NT2/D1 (cell line): ENCODE measurements at regions not wholly inside any gene's neighbourhood (a gene's known extent, or its start where the extent isn't known, plus 50 kb on each side); places are given as distances from the start of the nearest gene placed in this dataset.

Experiments
- DNase-seq: peaks from one replicate; pipeline ENCODE4 v3.0.0-alpha.2; 2011; ENCODE audit warnings: low read depth, low spot score
- H3K27me3 ChIP-seq: 2 replicates; pipeline ENCODE4 v1.6.0; 2011; ENCODE audit warnings: mild to moderate bottlenecking; ENCODE audit not compliant: insufficient read length, insufficient read depth
- H3K36me3 ChIP-seq: 2 replicates; pipeline ENCODE4 v1.6.1; 2011; ENCODE audit warnings: mild to moderate bottlenecking, low read length, mixed read lengths; ENCODE audit not compliant: insufficient read depth, insufficient read length
- H3K4me1 ChIP-seq: 2 replicates; pipeline ENCODE4 v1.5.1; 2011; ENCODE audit not compliant: insufficient read depth, insufficient read length
- H3K4me3 ChIP-seq: 2 replicates; pipeline ENCODE4 v1.5.1; 2011; ENCODE audit warnings: low read depth; ENCODE audit not compliant: insufficient read length
- H3K9ac ChIP-seq: 2 replicates; pipeline ENCODE4 v1.6.0; 2011; ENCODE audit warnings: low read depth; ENCODE audit not compliant: insufficient read length
- H3K9me3 ChIP-seq: 2 replicates; pipeline ENCODE4 v1.5.1; 2011; ENCODE audit warnings: mild to moderate bottlenecking, low read length; ENCODE audit not compliant: insufficient read depth
- SUZ12 ChIP-seq: IDR thresholded peaks from 2 replicates; pipeline ENCODE4 v1.6.1; 2011; ENCODE audit not compliant: insufficient read length, insufficient read depth; ENCODE audit errors: extremely low read depth
- YY1 ChIP-seq: IDR thresholded peaks from 2 replicates; pipeline ENCODE4 v1.6.1; 2011; ENCODE audit not compliant: insufficient read length, insufficient read depth
- ZNF274 ChIP-seq: IDR thresholded peaks from 2 replicates; pipeline ENCODE4 v1.6.1; 2011; ENCODE audit warnings: mild to moderate bottlenecking, low read depth, low read length

- no peaks in the 10 kb centered on the region for H3K36me3 ChIP-seq
- TF ChIP-seq SUZ12 (no peak), YY1 (no peak), ZNF274 (no peak)
- no peak overlapping the region for H3K4me3 ChIP-seq
- no peak overlapping the region for H3K9ac ChIP-seq
- no peaks in the 10 kb centered on the region for H3K27me3 ChIP-seq
- no peak for DNase-seq
- H3K4me1 ChIP-seq = peaks cover 12% of the 10 kb centered on the region
- no peaks in the 10 kb centered on the region for H3K9me3 ChIP-seq
These were observed 108.7 kb upstream of the UBL3 start for GRCh38 chr13:29959086-29959485.

DNA sequence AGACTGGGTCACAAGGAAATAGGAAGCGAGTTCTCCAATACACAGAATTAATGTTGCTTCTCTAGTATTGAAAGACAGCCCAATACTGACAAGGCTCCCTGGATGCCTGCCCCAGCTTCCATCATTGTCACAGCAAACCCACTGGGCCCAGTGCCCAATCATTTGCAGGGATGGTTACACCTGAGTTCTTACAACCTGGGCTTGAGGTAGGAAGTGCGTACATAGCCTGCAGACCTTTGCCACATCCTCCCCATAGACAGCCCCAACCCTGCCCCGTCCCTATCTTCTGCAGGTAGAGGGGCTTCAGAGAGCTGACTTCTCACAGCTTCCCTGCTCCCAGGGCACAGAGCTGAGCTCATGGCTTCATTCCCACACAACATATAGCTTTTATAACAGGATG, 108.1 kb upstream of the UBL3 start:
- no peak for TF ChIP-seq YY1
- H3K4me3 ChIP-seq = no peak overlapping the region
- H3K36me3 ChIP-seq = no peaks in the 10 kb centered on the region
- no peaks in the 10 kb centered on the region for H3K27me3 ChIP-seq
- no peaks in the 10 kb centered on the region for H3K9me3 ChIP-seq
- H3K4me1 ChIP-seq = peaks cover 12% of the 10 kb centered on the region
- H3K9ac ChIP-seq = no peak overlapping the region
- no peak for DNase-seq

DNA sequence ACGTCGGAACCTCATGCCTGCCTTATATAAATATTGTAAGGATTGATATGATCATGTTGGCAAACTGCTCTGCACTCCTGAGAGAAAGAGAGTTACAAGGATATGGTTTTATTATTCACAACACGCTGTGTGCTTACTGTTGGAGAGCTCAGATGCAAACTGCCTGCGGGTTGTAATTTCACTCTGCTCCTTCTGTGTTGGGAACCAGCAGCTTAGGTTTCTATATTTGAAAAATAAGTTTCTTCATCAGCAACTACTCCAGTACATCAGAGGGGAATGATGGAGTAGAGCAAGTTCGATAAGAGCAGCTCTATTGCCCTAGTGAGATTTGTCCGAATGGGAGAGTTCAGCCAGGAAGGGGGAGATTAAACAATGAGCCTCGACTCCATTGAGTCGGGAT, 106.9 kb upstream of the UBL3 start:
- TF ChIP-seq YY1 (no peak), SUZ12 (no peak), ZNF274 (no peak)
- no peak for DNase-seq

GRCh38 chr13:29956853-29957252, 106.4 kb upstream of the UBL3 start:
- H3K4me1 ChIP-seq = peaks cover 12% of the 10 kb centered on the region
- H3K36me3 ChIP-seq = no peaks in the 10 kb centered on the region
- H3K9ac ChIP-seq = no peak overlapping the region
- no peaks in the 10 kb centered on the region for H3K27me3 ChIP-seq
- TF ChIP-seq YY1 (no peak), SUZ12 (no peak), ZNF274 (no peak)
- H3K9me3 ChIP-seq = no peaks in the 10 kb centered on the region
- H3K4me3 ChIP-seq = no peak overlapping the region
- no peak for DNase-seq

More for the DNA sequence above, 106.9 kb upstream of the UBL3 start:
- H3K9me3 ChIP-seq = no peaks in the 10 kb centered on the region
- no peak overlapping the region for H3K9ac ChIP-seq
- no peak overlapping the region for H3K4me3 ChIP-seq
- H3K4me1 ChIP-seq = peaks cover 12% of the 10 kb centered on the region
- no peaks in the 10 kb centered on the region for H3K27me3 ChIP-seq
- no peaks in the 10 kb centered on the region for H3K36me3 ChIP-seq

DNA sequence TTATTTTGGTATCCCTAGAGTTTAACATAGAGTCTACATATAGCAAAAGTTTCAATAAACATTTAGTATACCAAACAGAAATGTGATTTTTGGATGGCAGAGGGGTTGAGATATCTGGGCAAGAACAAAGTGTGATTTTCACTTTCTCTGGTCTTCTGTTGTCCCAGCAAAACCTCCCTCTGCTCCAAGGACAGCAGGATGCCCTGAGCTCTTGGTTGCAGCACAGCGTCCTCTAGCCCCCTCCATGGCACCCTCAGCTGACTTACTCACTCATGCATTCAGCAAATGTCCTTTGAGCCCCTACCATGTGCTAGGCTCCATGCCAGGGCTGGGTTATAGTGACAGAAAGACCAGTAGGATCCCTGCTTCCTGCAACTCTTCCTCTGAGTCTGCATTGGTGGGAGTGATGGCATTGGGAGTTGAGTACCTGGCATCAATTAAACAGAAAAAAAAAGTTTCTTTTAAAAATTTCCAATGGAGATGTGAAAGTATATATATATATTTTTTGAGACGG, 104.8 kb upstream of the UBL3 start:
- Histone ChIP-seq H3K9ac (no peak overlapping the region), H3K36me3 (no peaks in the 10 kb centered on the region), H3K27me3 (no peaks in the 10 kb centered on the region), H3K9me3 (no peaks in the 10 kb centered on the region), H3K4me1 (peaks cover 9% of the 10 kb centered on the region), H3K4me3 (no peak overlapping the region)
- TF ChIP-seq ZNF274 = no peak
- TF ChIP-seq SUZ12 = no peak
- no peak for TF ChIP-seq YY1
- no peak for DNase-seq

GRCh38 chr13:29954082-29955028, 103.9 kb upstream of the UBL3 start:
- Histone ChIP-seq H3K9ac (no peak overlapping the region), H3K4me3 (no peak overlapping the region), H3K36me3 (no peaks in the 10 kb centered on the region), H3K4me1 (peaks cover 9% of the 10 kb centered on the region), H3K9me3 (no peaks in the 10 kb centered on the region), H3K27me3 (no peaks in the 10 kb centered on the region)
- no peak for DNase-seq
- TF ChIP-seq SUZ12 (no peak), ZNF274 (no peak), YY1 (no peak)

DNA sequence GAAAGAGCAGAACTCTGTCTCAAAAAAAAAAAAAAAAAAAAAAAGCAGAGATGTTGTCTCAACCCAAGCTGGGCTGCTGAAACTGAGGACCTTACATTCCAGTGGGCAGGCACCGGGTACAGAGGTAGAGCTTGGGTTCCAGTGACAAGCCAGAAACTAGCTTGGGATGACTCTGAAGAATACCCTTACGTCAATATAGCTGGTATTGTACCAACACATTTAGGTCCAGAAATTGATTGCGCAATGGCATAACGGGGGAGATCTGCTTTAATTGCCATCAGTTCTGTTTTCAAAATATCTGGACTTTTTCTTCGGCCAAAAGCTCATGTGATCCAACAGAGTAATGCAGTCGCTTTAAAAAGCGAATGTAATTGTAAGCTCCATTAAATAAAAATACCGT, 103.1 kb upstream of the UBL3 start:
- H3K4me3 ChIP-seq = no peak overlapping the region
- H3K9me3 ChIP-seq = no peaks in the 10 kb centered on the region
- no peaks in the 10 kb centered on the region for H3K36me3 ChIP-seq
- peaks cover 3% of the 10 kb centered on the region for H3K4me1 ChIP-seq
- no peaks in the 10 kb centered on the region for H3K27me3 ChIP-seq
- TF ChIP-seq ZNF274 = no peak
- no peak for TF ChIP-seq SUZ12
- TF ChIP-seq YY1 = no peak
- no peak for DNase-seq
- H3K9ac ChIP-seq = no peak overlapping the region
